K562 (cell line): ENCODE measurements at regions not wholly inside any gene's neighbourhood (a gene's known extent, or its start where the extent isn't known, plus 50 kb on each side); places are given as distances from the start of the nearest gene placed in this dataset.

Experiments
- ATAC-seq: fragments of 200-7000 bp; cut with Tn5 transposase; 3 replicates; pipeline ENCODE4 v1.9.1; 2020; ENCODE audit warnings: moderate library complexity
- BruUV-seq: library from RNA; stranded (reverse); fragments of 400-500 nt; replicated peaks from 2 replicates; lab custom pipeline; 2021; lab: Mats Ljungman, UMichigan
- CTCF ChIA-PET: fragments of 300-600 bp; formaldehyde crosslinking; extraction: SDS; loops from one replicate; lab custom pipeline; 2021; ENCODE audit warnings: low intra/inter-chr PET ratio; lab: Yijun Ruan, JAX
- POLR2A ChIA-PET: fragments of 300-600, 350-650 bp; sonication (Branson Sonifier 250); formaldehyde crosslinking; extraction: SDS; loops from one replicate; lab custom pipeline; 2021; ENCODE audit warnings: antibody characterized with exemption, inconsistent platforms; lab: Yijun Ruan, JAX
- DNase-seq, 4 experiments: peaks; one replicate each; pipeline versions ENCODE4 v3.0.0 to v3.0.0-alpha.2; 2011 to 2018; ENCODE audit warnings: low spot score in 3 of 4, mixed read lengths in 3 of 4; ENCODE audit errors: extremely low read depth in 1 of 4
- FAIRE-seq: peaks from 2 replicates; lab custom pipeline; 2011; peaks lifted over from hg19 to GRCh38; lab: Jason Lieb, UNC
- H2AFZ ChIP-seq: 2 replicates; pipeline ENCODE4 v1.6.0; 2011; ENCODE audit warnings: low read depth, low read length, control low read depth, inconsistent platforms
- H3K27ac ChIP-seq: fragments of 200-600 bp; 3 replicates; pipeline ENCODE4 v1.8.0; 2011; ENCODE audit warnings: low read depth, mild to moderate bottlenecking, control low read depth, inconsistent platforms, low read length, moderate library complexity, mixed read lengths; ENCODE audit errors: extremely low read depth
- H3K27me3 ChIP-seq, 2 experiments: fragments of 300-600 bp in 1 of 2; 2 replicates in 1 of 2; 3 replicates in 1 of 2; pipeline versions ENCODE4 v1.6.0 to v1.8.0; 2011; ENCODE audit warnings: inconsistent platforms in 2 of 2, low read length in 2 of 2, mild to moderate bottlenecking in 1 of 2, mixed read lengths in 1 of 2, moderate library complexity in 1 of 2; ENCODE audit not compliant: control insufficient read depth in 2 of 2, insufficient read depth in 2 of 2
- H3K36me3 ChIP-seq: fragments of 300-600 bp; 3 replicates; pipeline ENCODE4 v1.8.0; 2011; ENCODE audit warnings: mild to moderate bottlenecking, low read length, inconsistent platforms; ENCODE audit not compliant: control insufficient read depth, insufficient read depth
- H3K4me1 ChIP-seq, 2 experiments: fragments of 200-600 bp in 1 of 2; replicated peaks in 1 of 2; 2 replicates in 1 of 2; 3 replicates in 1 of 2; pipeline versions ENCODE4 v1.5.1 to v1.8.0; 2011; ENCODE audit warnings: inconsistent platforms in 2 of 2, low read length in 2 of 2, mild to moderate bottlenecking in 1 of 2, mixed read lengths in 1 of 2, moderate library complexity in 1 of 2; ENCODE audit not compliant: control insufficient read depth in 2 of 2, insufficient read depth in 2 of 2
- H3K4me2 ChIP-seq: 2 replicates; pipeline ENCODE4 v1.6.1; 2011; ENCODE audit warnings: low read length, control low read depth, inconsistent platforms, mixed read lengths; ENCODE audit not compliant: insufficient read depth
- H3K4me3 ChIP-seq: fragments of 200-600 bp; sonication (generic), shearing (Covaris generic); 2 replicates; pipeline ENCODE4 v1.5.1; 2016; ENCODE audit warnings: control low read depth, inconsistent platforms
- H3K79me2 ChIP-seq: fragments of 200-600 bp; 3 replicates; pipeline ENCODE4 v1.8.0; 2011; ENCODE audit warnings: low read length, inconsistent platforms; ENCODE audit not compliant: control insufficient read depth, insufficient read depth
- H3K9ac ChIP-seq, 2 experiments: 2 replicates each; pipeline versions ENCODE4 v1.6.0 to v1.6.1; 2011; ENCODE audit warnings: low read depth in 2 of 2, low read length in 2 of 2, control low read depth in 1 of 2, inconsistent platforms in 1 of 2, mild to moderate bottlenecking in 1 of 2, mixed read lengths in 1 of 2; ENCODE audit not compliant: insufficient read depth in 1 of 2
- H3K9me1 ChIP-seq: one replicate; pipeline ENCODE4 v1.6.0; 2011; ENCODE audit warnings: inconsistent platforms, mild to moderate bottlenecking, low read length, moderate library complexity; ENCODE audit not compliant: control insufficient read depth, insufficient read depth
- H3K9me3 ChIP-seq: replicated peaks from 2 replicates; pipeline ENCODE4 v1.5.1; 2011; ENCODE audit warnings: low read depth, low read length, inconsistent platforms; ENCODE audit not compliant: control insufficient read depth, insufficient read depth
- H4K20me1 ChIP-seq: replicated peaks from 2 replicates; pipeline ENCODE4 v1.6.1; 2011; ENCODE audit warnings: low read length, inconsistent platforms, mixed read lengths; ENCODE audit not compliant: control insufficient read depth, insufficient read depth
- CEBPB ChIP-seq: fragments of 450-650 bp; IDR thresholded peaks from 2 replicates; pipeline ENCODE4 v1.6.1; 2016; ENCODE audit warnings: missing genetic modification characterization, missing compliant biosample characterization
- ETV1 ChIP-seq: fragments of 450-650 bp; conservative IDR thresholded peaks from 2 replicates; pipeline ENCODE4 v1.6.1; 2016; ENCODE audit warnings: missing genetic modification characterization, control low read depth, low read depth, missing compliant biosample characterization
- FOS ChIP-seq: IDR thresholded peaks from 3 replicates; pipeline ENCODE4 v1.6.1; 2011; ENCODE audit not compliant: insufficient read length; ENCODE audit errors: extremely low read depth
- MAFF ChIP-seq: IDR thresholded peaks from 2 replicates; pipeline ENCODE4 v1.6.1; 2012; ENCODE audit warnings: low read length, improper control_type of control experiment
- MCM7 ChIP-seq, 2 experiments: fragments of 450-650 bp; IDR thresholded peaks; 2 replicates each; pipeline ENCODE4 v1.6.1; 2016 to 2018
- NCOA6 ChIP-seq: fragments of 450-650 bp; IDR thresholded peaks from 2 replicates; pipeline ENCODE4 v1.6.1; 2017; ENCODE audit warnings: mild to moderate bottlenecking
- PURB ChIP-seq: sonication (generic); formaldehyde crosslinking; IDR thresholded peaks from 2 replicates; pipeline ENCODE4 v1.9.0; 2021; ENCODE audit warnings: low read depth, mild to moderate bottlenecking, missing genetic modification reagents
- RBM22 ChIP-seq: fragments of 200-400 bp; formaldehyde crosslinking; IDR thresholded peaks from 2 replicates; pipeline ENCODE4 v1.6.1; 2018; ENCODE audit warnings: low read length, low read depth; ENCODE audit not compliant: poor library complexity, severe bottlenecking
- ZNF589 ChIP-seq: fragments of 200-800 bp; sonication (Bioruptor generic); IDR thresholded peaks from 2 replicates; pipeline ENCODE4 v1.6.1; 2016; ENCODE audit warnings: low read depth, missing genetic modification characterization, missing compliant biosample characterization
- WGBS: fragments of 100-300 bp; shearing (Covaris generic); methylation state at CpG from one replicate; pipeline ENCODE4 v1.1.6; 2016; ENCODE audit warnings: low coverage, mixed read lengths; ENCODE audit not compliant: insufficient coverage; ENCODE audit errors: missing lambda C conversion rate; 5-methylcytosine and 5-hydroxymethylcytosine counted together
- in situ Hi-C: fragments of 300-500 bp; cut with MboI; formaldehyde crosslinking; loops from 4 replicates; pipeline ENCODE4 v1.15.0; 2018; ENCODE audit warnings: inconsistent platforms, mixed read lengths
- intact Hi-C: fragments of 100-400 bp; cut with micrococcal nuclease; formaldehyde crosslinking; loops from 2 replicates; pipeline ENCODE4 v1.14.2; 2022
- TF ChIP-seq, protein P1 (sequence below), 2 experiments: fragments of 450-650 bp; IDR thresholded peaks; 2 replicates each; pipeline ENCODE4 v1.6.1; 2018; ENCODE audit warnings: mild to moderate bottlenecking in 2 of 2, low read depth in 1 of 2; ENCODE audit not compliant: partially characterized antibody in 2 of 2
- TF ChIP-seq, protein P2 (sequence below): fragments of 150-350 bp; conservative IDR thresholded peaks from 2 replicates; pipeline ENCODE4 v1.6.1; 2014; ENCODE audit warnings: low read length
- TF ChIP-seq, protein P3 (sequence below): fragments of 150-350 bp; IDR thresholded peaks from 2 replicates; pipeline ENCODE4 v1.6.1; 2014; ENCODE audit warnings: low read depth, mild to moderate bottlenecking, low read length, borderline replicate concordance

DNA sequence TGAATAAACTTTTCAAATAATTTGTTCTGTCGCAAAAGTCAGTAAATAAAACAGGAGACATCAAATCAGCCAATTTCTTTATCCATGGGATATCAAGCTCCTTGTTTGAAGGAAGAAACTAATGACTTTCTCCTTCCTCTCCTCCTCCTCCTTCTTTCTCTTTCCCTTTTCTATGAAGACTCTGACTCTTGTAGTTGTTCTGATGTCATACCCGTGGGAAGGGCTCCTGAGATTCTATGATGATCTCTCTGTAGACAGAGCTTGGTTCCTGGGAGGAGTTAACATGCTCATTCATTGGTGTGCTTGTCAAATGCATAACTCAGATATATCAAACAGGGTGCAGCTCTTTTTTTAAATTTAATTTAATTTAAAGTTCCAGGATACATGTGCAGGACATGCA lies 118.7 kb upstream of the KCTD1 start:
- DNase-seq: no peak
- Histone ChIP-seq H3K9ac (no peak overlapping the region), H3K4me1 (no peaks in the 10 kb centered on the region), H3K4me3 (no peak overlapping the region), H2AFZ (no peak overlapping the region), H3K36me3 (no peaks in the 10 kb centered on the region), H3K4me2 (no peak overlapping the region), H4K20me1 (no peaks in the 10 kb centered on the region), H3K79me2 (no peaks in the 10 kb centered on the region), H3K9me3 (no peaks in the 10 kb centered on the region), H3K27me3 (no peaks in the 10 kb centered on the region), H3K27ac (no peak overlapping the region), H3K9me1 (no peaks in the 10 kb centered on the region)
- WGBS: 0% methylated on average over 2 of the region's 2 CpGs
- POLR2A ChIA-PET: no interaction called here
- in situ Hi-C loops: no loop called here
- ATAC-seq: no peak
- BruUV-seq: no TSS peak
- FAIRE-seq: no peak
- CTCF ChIA-PET: no interaction called here
- intact Hi-C loops: no loop called here
- TF ChIP-seq, protein P1, sequence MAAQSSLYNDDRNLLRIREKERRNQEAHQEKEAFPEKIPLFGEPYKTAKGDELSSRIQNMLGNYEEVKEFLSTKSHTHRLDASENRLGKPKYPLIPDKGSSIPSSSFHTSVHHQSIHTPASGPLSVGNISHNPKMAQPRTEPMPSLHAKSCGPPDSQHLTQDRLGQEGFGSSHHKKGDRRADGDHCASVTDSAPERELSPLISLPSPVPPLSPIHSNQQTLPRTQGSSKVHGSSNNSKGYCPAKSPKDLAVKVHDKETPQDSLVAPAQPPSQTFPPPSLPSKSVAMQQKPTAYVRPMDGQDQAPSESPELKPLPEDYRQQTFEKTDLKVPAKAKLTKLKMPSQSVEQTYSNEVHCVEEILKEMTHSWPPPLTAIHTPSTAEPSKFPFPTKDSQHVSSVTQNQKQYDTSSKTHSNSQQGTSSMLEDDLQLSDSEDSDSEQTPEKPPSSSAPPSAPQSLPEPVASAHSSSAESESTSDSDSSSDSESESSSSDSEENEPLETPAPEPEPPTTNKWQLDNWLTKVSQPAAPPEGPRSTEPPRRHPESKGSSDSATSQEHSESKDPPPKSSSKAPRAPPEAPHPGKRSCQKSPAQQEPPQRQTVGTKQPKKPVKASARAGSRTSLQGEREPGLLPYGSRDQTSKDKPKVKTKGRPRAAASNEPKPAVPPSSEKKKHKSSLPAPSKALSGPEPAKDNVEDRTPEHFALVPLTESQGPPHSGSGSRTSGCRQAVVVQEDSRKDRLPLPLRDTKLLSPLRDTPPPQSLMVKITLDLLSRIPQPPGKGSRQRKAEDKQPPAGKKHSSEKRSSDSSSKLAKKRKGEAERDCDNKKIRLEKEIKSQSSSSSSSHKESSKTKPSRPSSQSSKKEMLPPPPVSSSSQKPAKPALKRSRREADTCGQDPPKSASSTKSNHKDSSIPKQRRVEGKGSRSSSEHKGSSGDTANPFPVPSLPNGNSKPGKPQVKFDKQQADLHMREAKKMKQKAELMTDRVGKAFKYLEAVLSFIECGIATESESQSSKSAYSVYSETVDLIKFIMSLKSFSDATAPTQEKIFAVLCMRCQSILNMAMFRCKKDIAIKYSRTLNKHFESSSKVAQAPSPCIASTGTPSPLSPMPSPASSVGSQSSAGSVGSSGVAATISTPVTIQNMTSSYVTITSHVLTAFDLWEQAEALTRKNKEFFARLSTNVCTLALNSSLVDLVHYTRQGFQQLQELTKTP (IDR thresholded peaks at IDR 0.05; ENCODE audit: low read depth in 1 of 2, partially characterized antibody in 2 of 2): no peak
- TF ChIP-seq FOS: no peak
- TF ChIP-seq, protein P2, sequence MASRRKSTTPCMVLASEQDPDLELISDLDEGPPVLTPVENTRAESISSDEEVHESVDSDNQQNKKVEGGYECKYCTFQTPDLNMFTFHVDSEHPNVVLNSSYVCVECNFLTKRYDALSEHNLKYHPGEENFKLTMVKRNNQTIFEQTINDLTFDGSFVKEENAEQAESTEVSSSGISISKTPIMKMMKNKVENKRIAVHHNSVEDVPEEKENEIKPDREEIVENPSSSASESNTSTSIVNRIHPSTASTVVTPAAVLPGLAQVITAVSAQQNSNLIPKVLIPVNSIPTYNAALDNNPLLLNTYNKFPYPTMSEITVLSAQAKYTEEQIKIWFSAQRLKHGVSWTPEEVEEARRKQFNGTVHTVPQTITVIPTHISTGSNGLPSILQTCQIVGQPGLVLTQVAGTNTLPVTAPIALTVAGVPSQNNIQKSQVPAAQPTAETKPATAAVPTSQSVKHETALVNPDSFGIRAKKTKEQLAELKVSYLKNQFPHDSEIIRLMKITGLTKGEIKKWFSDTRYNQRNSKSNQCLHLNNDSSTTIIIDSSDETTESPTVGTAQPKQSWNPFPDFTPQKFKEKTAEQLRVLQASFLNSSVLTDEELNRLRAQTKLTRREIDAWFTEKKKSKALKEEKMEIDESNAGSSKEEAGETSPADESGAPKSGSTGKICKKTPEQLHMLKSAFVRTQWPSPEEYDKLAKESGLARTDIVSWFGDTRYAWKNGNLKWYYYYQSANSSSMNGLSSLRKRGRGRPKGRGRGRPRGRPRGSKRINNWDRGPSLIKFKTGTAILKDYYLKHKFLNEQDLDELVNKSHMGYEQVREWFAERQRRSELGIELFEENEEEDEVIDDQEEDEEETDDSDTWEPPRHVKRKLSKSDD: no peak
- TF ChIP-seq PURB (CRISPR knock-in tag): no peak
- TF ChIP-seq NCOA6: no peak
- no peak for TF ChIP-seq ZNF589 (CRISPR knock-in tag)
- TF ChIP-seq ETV1 (tag): no peak
- TF ChIP-seq RBM22: no peak
- TF ChIP-seq MAFF: no peak
- no peak for TF ChIP-seq CEBPB (tag)
- TF ChIP-seq, protein P3, sequence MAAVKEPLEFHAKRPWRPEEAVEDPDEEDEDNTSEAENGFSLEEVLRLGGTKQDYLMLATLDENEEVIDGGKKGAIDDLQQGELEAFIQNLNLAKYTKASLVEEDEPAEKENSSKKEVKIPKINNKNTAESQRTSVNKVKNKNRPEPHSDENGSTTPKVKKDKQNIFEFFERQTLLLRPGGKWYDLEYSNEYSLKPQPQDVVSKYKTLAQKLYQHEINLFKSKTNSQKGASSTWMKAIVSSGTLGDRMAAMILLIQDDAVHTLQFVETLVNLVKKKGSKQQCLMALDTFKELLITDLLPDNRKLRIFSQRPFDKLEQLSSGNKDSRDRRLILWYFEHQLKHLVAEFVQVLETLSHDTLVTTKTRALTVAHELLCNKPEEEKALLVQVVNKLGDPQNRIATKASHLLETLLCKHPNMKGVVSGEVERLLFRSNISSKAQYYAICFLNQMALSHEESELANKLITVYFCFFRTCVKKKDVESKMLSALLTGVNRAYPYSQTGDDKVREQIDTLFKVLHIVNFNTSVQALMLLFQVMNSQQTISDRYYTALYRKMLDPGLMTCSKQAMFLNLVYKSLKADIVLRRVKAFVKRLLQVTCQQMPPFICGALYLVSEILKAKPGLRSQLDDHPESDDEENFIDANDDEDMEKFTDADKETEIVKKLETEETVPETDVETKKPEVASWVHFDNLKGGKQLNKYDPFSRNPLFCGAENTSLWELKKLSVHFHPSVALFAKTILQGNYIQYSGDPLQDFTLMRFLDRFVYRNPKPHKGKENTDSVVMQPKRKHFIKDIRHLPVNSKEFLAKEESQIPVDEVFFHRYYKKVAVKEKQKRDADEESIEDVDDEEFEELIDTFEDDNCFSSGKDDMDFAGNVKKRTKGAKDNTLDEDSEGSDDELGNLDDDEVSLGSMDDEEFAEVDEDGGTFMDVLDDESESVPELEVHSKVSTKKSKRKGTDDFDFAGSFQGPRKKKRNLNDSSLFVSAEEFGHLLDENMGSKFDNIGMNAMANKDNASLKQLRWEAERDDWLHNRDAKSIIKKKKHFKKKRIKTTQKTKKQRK: no peak
- no peak for TF ChIP-seq MCM7 (IDR thresholded peaks at IDR 0.05)
